A673 (cell line): ENCODE measurements at regions not wholly inside any gene's neighbourhood (a gene's known extent, or its start where the extent isn't known, plus 50 kb on each side); places are given as distances from the start of the nearest gene placed in this dataset.
"Not testable (repeated sequence)": the region's sequence is repeated elsewhere in the genome, so short reads cannot be mapped to it uniquely, and the experiment has no call there.

ENCODE experiments used
- EZH2 ChIP-seq: fragments of 200-600 bp; sonication (generic); IDR thresholded peaks from 2 replicates; pipeline ENCODE4 v1.6.1; 2017; ENCODE audit warnings: borderline replicate concordance, low read depth, mild to moderate bottlenecking, mixed read lengths, antibody characterized with exemption, low read length; ENCODE audit not compliant: poor library complexity, severe bottlenecking
- TF ChIP-seq, protein P1 (sequence below): fragments of 300-800, 200-600 bp; sonication (generic); conservative IDR thresholded peaks from 2 replicates; pipeline ENCODE4 v1.5.1; 2017; ENCODE audit warnings: low read depth, mild to moderate bottlenecking, antibody characterized with exemption, low read length, moderate library complexity, mixed read lengths

- TF ChIP-seq, protein P1, sequence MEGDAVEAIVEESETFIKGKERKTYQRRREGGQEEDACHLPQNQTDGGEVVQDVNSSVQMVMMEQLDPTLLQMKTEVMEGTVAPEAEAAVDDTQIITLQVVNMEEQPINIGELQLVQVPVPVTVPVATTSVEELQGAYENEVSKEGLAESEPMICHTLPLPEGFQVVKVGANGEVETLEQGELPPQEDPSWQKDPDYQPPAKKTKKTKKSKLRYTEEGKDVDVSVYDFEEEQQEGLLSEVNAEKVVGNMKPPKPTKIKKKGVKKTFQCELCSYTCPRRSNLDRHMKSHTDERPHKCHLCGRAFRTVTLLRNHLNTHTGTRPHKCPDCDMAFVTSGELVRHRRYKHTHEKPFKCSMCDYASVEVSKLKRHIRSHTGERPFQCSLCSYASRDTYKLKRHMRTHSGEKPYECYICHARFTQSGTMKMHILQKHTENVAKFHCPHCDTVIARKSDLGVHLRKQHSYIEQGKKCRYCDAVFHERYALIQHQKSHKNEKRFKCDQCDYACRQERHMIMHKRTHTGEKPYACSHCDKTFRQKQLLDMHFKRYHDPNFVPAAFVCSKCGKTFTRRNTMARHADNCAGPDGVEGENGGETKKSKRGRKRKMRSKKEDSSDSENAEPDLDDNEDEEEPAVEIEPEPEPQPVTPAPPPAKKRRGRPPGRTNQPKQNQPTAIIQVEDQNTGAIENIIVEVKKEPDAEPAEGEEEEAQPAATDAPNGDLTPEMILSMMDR = not testable (repeated sequence)
- TF ChIP-seq EZH2 = not testable (repeated sequence)
These were observed 76.3 kb downstream of the FAM50B start for GRCh38 chr6:3925223-3926149.
